GM23338 (cell line): ENCODE measurements at regions not wholly inside any gene's neighbourhood (a gene's known extent, or its start where the extent isn't known, plus 50 kb on each side); places are given as distances from the start of the nearest gene placed in this dataset. TPM values are rescaled to one million over a fixed set of nuclear protein-coding genes. Genes with fewer than 3 reads are reported as not detected.

Experiments
- EZH2 ChIP-seq: fragments of 200-600 bp; sonication (generic); IDR thresholded peaks from one replicate; pipeline ENCODE4 v1.8.0; 2017; ENCODE audit warnings: antibody characterized with exemption, mild to moderate bottlenecking, low read depth; ENCODE audit not compliant: unreplicated experiment
- small RNA-seq: library from RNA; depleted of rRNA; stranded (forward); fragments of <200 nt; gene quantifications from one replicate; pipeline ENCODE3, GENCODE V24; 2014; ENCODE audit warnings: low replicate concordance
- TF ChIP-seq, protein P1 (sequence below): IDR thresholded peaks from one replicate; pipeline ENCODE4 v1.6.1; 2018; ENCODE audit warnings: antibody characterized with exemption; ENCODE audit not compliant: unreplicated experiment

DNA sequence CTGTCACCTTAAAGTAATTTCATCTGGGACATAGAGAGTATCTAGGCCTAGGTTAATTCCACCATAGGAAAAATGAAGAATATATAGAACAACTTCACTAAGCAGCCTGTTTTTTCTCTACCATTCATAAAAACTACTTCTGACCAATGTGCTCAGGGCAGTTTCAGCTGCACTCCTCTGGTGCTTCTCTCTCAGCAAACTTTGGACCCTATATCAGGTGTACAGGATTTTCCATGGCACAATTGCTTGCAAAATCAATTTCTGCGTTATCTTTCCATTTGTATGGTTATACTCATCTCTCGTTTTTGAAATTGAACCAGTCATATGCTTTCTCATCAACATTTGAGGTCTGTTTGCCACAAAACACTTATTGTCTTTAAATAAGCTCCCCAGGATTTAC lies 52.1 kb upstream of the FMR1 start (continued):
- TF ChIP-seq EZH2: no peak
- TF ChIP-seq, protein P1, sequence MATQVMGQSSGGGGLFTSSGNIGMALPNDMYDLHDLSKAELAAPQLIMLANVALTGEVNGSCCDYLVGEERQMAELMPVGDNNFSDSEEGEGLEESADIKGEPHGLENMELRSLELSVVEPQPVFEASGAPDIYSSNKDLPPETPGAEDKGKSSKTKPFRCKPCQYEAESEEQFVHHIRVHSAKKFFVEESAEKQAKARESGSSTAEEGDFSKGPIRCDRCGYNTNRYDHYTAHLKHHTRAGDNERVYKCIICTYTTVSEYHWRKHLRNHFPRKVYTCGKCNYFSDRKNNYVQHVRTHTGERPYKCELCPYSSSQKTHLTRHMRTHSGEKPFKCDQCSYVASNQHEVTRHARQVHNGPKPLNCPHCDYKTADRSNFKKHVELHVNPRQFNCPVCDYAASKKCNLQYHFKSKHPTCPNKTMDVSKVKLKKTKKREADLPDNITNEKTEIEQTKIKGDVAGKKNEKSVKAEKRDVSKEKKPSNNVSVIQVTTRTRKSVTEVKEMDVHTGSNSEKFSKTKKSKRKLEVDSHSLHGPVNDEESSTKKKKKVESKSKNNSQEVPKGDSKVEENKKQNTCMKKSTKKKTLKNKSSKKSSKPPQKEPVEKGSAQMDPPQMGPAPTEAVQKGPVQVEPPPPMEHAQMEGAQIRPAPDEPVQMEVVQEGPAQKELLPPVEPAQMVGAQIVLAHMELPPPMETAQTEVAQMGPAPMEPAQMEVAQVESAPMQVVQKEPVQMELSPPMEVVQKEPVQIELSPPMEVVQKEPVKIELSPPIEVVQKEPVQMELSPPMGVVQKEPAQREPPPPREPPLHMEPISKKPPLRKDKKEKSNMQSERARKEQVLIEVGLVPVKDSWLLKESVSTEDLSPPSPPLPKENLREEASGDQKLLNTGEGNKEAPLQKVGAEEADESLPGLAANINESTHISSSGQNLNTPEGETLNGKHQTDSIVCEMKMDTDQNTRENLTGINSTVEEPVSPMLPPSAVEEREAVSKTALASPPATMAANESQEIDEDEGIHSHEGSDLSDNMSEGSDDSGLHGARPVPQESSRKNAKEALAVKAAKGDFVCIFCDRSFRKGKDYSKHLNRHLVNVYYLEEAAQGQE: no peak

Small RNA genes in the stretch of these regions (small RNA-seq; reads per million reads assigned to genes)
- gene AC016925.1 (0.07 reads per million), gene AC016925.2 (not detected), gene AL009048.1 (not detected), gene AL096861.1 (not detected), gene RNU6-382P (not detected)
